HepG2 (cell line): ENCODE measurements at regions not wholly inside any gene's neighbourhood (a gene's known extent, or its start where the extent isn't known, plus 50 kb on each side); places are given as distances from the start of the nearest gene placed in this dataset.

Source experiments
- ATAC-seq: fragments of 200-7000 bp; cut with Tn5 transposase; 3 replicates; pipeline ENCODE4 v1.9.1; 2020; ENCODE audit warnings: mild to moderate bottlenecking, moderate library complexity
- BruUV-seq: library from RNA; stranded (reverse); fragments of 400-500 nt; replicated peaks from 2 replicates; lab custom pipeline; 2021; lab: Mats Ljungman, UMichigan
- CTCF ChIA-PET: fragments of 300-600 bp; formaldehyde crosslinking; extraction: SDS; loops from one replicate; lab custom pipeline; 2021; ENCODE audit warnings: low total read pairs, inconsistent platforms, low intra/inter-chr PET ratio; lab: Yijun Ruan, JAX
- POLR2A ChIA-PET: fragments of 350-600 bp; sonication (Branson Sonifier 250); formaldehyde crosslinking; loops from one replicate; lab custom pipeline; 2020; ENCODE audit warnings: antibody characterized with exemption, inconsistent platforms; lab: Yijun Ruan, JAX
- DNase-seq: peaks from one replicate; pipeline ENCODE4 v3.0.0-alpha.2; 2015; ENCODE audit warnings: low spot score
- FAIRE-seq: peaks from 3 replicates; lab custom pipeline; 2011; peaks lifted over from hg19 to GRCh38; lab: Jason Lieb, UNC
- H2AFZ ChIP-seq: one replicate; pipeline ENCODE4 v1.6.1; 2011; ENCODE audit warnings: low read length, inconsistent platforms
- H3K27ac ChIP-seq: fragments of 300-600 bp; 3 replicates; pipeline ENCODE4 v1.8.0; 2011; ENCODE audit warnings: mixed run types, mild to moderate bottlenecking, mixed read lengths, low read length, inconsistent platforms; ENCODE audit not compliant: insufficient read depth; ENCODE audit errors: extremely low read length
- H3K27me3 ChIP-seq, 2 experiments: fragments of 200-600 bp in 1 of 2; 2 replicates in 1 of 2; 3 replicates in 1 of 2; pipeline versions ENCODE4 v1.6.0 to v1.8.0; 2011; ENCODE audit warnings: low read length in 2 of 2, mild to moderate bottlenecking in 2 of 2, moderate library complexity in 2 of 2, inconsistent platforms in 1 of 2; ENCODE audit not compliant: insufficient read depth in 2 of 2, control insufficient read depth in 1 of 2
- H3K36me3 ChIP-seq, 2 experiments: fragments of 200-600 bp in 1 of 2; replicated peaks in 1 of 2; 2 replicates in 1 of 2; 3 replicates in 1 of 2; pipeline versions ENCODE4 v1.5.1 to v1.8.0; 2011; ENCODE audit warnings: low read length in 2 of 2, inconsistent platforms in 1 of 2; ENCODE audit not compliant: insufficient read depth in 2 of 2, control insufficient read depth in 1 of 2
- H3K4me1 ChIP-seq: 2 replicates; pipeline ENCODE4 v1.5.1; 2012; ENCODE audit warnings: low read length, inconsistent platforms; ENCODE audit not compliant: insufficient read depth
- H3K4me2 ChIP-seq: 2 replicates; pipeline ENCODE4 v1.6.0; 2011; ENCODE audit warnings: low read depth, low read length, inconsistent platforms
- H3K4me3 ChIP-seq, 3 experiments: fragments of 200-600 bp in 1 of 3; sonication (generic), shearing (Covaris generic) in 1 of 3; replicated peaks in 1 of 3; 2 replicates each; pipeline ENCODE4 v1.5.1; 2011 to 2016; ENCODE audit warnings: low read length in 3 of 3, inconsistent platforms in 2 of 3, low read depth in 2 of 3, mild to moderate bottlenecking in 2 of 3, control low read depth in 1 of 3, mixed read lengths in 1 of 3; ENCODE audit not compliant: insufficient read depth in 1 of 3
- H3K79me2 ChIP-seq: one replicate; pipeline ENCODE4 v1.6.1; 2011; ENCODE audit warnings: low read length, inconsistent platforms; ENCODE audit not compliant: insufficient read depth
- H3K9ac ChIP-seq: 2 replicates; pipeline ENCODE4 v1.6.0; 2011; ENCODE audit warnings: mild to moderate bottlenecking, low read depth, low read length, inconsistent platforms; ENCODE audit not compliant: insufficient read depth
- H3K9me3 ChIP-seq: 2 replicates; pipeline ENCODE4 v1.5.1; 2012; ENCODE audit warnings: mild to moderate bottlenecking, low read length
- H4K20me1 ChIP-seq: 2 replicates; pipeline ENCODE4 v1.6.0; 2011; ENCODE audit warnings: inconsistent platforms, mild to moderate bottlenecking, low read length, moderate library complexity; ENCODE audit not compliant: insufficient read depth
- KDM1A ChIP-seq: IDR thresholded peaks from 2 replicates; pipeline ENCODE4 v1.6.1; 2016; ENCODE audit warnings: missing compliant biosample characterization
- MEIS2 ChIP-seq: sonication (generic); formaldehyde crosslinking; IDR thresholded peaks from 2 replicates; pipeline ENCODE4 v1.9.0; 2021; ENCODE audit warnings: mild to moderate bottlenecking, missing genetic modification reagents
- MLLT10 ChIP-seq: sonication (generic); formaldehyde crosslinking; IDR thresholded peaks from 2 replicates; pipeline ENCODE4 v1.4.0; 2020; ENCODE audit warnings: missing genetic modification reagents
- POGZ ChIP-seq: sonication (generic); formaldehyde crosslinking; IDR thresholded peaks from 2 replicates; pipeline ENCODE4 v1.4.0; 2020; ENCODE audit warnings: mild to moderate bottlenecking, missing genetic modification reagents
- SETDB1 ChIP-seq: sonication (generic); formaldehyde crosslinking; IDR thresholded peaks from 2 replicates; pipeline ENCODE4 v1.5.1; 2020; ENCODE audit warnings: missing genetic modification reagents, mild to moderate bottlenecking, borderline replicate concordance
- XBP1 ChIP-seq: sonication (generic); formaldehyde crosslinking; IDR thresholded peaks from 2 replicates; pipeline ENCODE4 v1.5.0; 2020; ENCODE audit warnings: missing genetic modification reagents
- ZBTB44 ChIP-seq: sonication (generic); formaldehyde crosslinking; IDR thresholded peaks from 2 replicates; pipeline ENCODE4 v1.4.0; 2020; ENCODE audit warnings: missing genetic modification reagents
- ZNF12 ChIP-seq: sonication (generic); formaldehyde crosslinking; IDR thresholded peaks from 2 replicates; pipeline ENCODE4 v1.5.0; 2020; ENCODE audit warnings: missing genetic modification reagents
- ZNF563 ChIP-seq: sonication (generic); formaldehyde crosslinking; IDR thresholded peaks from 2 replicates; pipeline ENCODE4 v1.8.0; 2022; ENCODE audit warnings: mild to moderate bottlenecking, moderate library complexity, missing genetic modification reagents
- ZZZ3 ChIP-seq: sonication (generic); formaldehyde crosslinking; IDR thresholded peaks from 2 replicates; pipeline ENCODE4 v1.4.0; 2020; ENCODE audit warnings: missing genetic modification reagents, mild to moderate bottlenecking, borderline replicate concordance
- WGBS: methylation state at CpG from one replicate; pipeline ENCODE4 v1.1.6; 2017; ENCODE audit warnings: low lambda C conversion rate; 5-methylcytosine and 5-hydroxymethylcytosine counted together
- in situ Hi-C: cut with HindIII; loops from 2 replicates; pipeline ENCODE4 v1.10.0; 2017; ENCODE audit warnings: low pct_unique_long_range_greater_than_20kb; ENCODE audit not compliant: extremely low pct_ligation_motif_present
- intact Hi-C: fragments of 100-400 bp; cut with micrococcal nuclease; formaldehyde crosslinking; loops from one replicate; pipeline ENCODE4 v1.10.0; 2022; ENCODE audit not compliant: unreplicated experiment

- TF ChIP-seq MEIS2 (CRISPR knock-in tag) = no peak
These were observed 365.7 kb downstream of the SPATA31D1 start (continued) for GRCh38 chr9:82354279-82354659.

GRCh38 chr9:82356131-82356530 is 367.6 kb downstream of the SPATA31D1 start:
- ChIA-PET CTCF (no interaction called here), POLR2A (no interaction called here)
- ATAC-seq (no peak), FAIRE-seq (no peak), DNase-seq (no peak)
- H4K20me1 ChIP-seq = no peaks in the 10 kb centered on the region
- no TSS peak for BruUV-seq
- H3K79me2 ChIP-seq = no peaks in the 10 kb centered on the region
- no peak overlapping the region for H2AFZ ChIP-seq
- TF ChIP-seq POGZ (CRISPR knock-in tag) (no peak), XBP1 (CRISPR knock-in tag) (no peak), SETDB1 (CRISPR knock-in tag) (no peak), ZNF563 (CRISPR knock-in tag) (no peak), ZZZ3 (CRISPR knock-in tag) (no peak), ZNF12 (CRISPR knock-in tag) (no peak), KDM1A (CRISPR knock-in tag) (no peak), MLLT10 (CRISPR knock-in tag) (no peak), ZBTB44 (CRISPR knock-in tag) (no peak)
- intact Hi-C loops = no loop called here
- H3K4me1 ChIP-seq = no peaks in the 10 kb centered on the region
- H3K9ac ChIP-seq = no peak overlapping the region
- H3K4me2 ChIP-seq = no peak overlapping the region
- no peak overlapping the region for H3K4me3 ChIP-seq
- 8% methylated on average over 2 of the region's 2 CpGs for WGBS
- H3K36me3 ChIP-seq = no peaks in the 10 kb centered on the region
- H3K27me3 ChIP-seq = no peaks in the 10 kb centered on the region
- 0 out of 2 replicates have a peak, but pooled peaks cover 8% of the 10 kb centered on the region for H3K9me3 ChIP-seq
- in situ Hi-C loops = no loop called here
- H3K27ac ChIP-seq = no peak overlapping the region
